HS-5 (cell line): ENCODE measurements at regions not wholly inside any gene's neighbourhood (a gene's known extent, or its start where the extent isn't known, plus 50 kb on each side); places are given as distances from the start of the nearest gene placed in this dataset.
"Not testable (repeated sequence)": the region's sequence is repeated elsewhere in the genome, so short reads cannot be mapped to it uniquely, and the experiment has no call there.

ENCODE experiments used
- DNase-seq: peaks from one replicate; pipeline ENCODE4 v3.0.0-alpha.2; 2012; ENCODE audit warnings: low read depth

GRCh38 chr9:87410047-87411005 is 87.3 kb upstream of the DAPK1 start:
- not testable (repeated sequence) for DNase-seq

GRCh38 chr9:87420884-87421283 is 76.8 kb upstream of the DAPK1 start:
- no peak for DNase-seq

- no peak for DNase-seq
Measured at GRCh38 chr9:87421734-87422133, 75.9 kb upstream of the DAPK1 start.

- DNase-seq, result no peak
Measured at GRCh38 chr9:87422999-87423398, 74.7 kb upstream of the DAPK1 start.

DNA sequence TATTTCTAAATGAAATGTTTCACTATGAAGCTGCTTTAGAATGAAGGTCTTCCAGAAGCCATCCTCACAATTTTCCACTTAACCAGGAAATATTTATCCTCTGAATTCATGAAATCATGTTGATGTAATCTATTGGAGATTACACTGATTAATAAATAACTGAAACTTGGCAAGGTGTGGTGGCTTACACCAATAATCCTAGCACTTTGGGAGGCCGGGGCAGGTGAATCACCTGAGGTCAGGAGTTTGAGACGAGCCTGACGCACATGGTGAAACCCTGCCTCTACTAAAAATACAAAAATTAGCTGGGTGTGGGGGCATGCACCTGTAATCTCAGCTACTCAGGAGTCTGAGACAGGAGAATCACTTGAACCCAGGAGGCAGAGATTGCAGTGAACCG is 73.8 kb upstream of the DAPK1 start:
- not testable (repeated sequence) for DNase-seq

GRCh38 chr9:87425202-87425601 is 72.5 kb upstream of the DAPK1 start:
- DNase-seq, result no peak

DNA sequence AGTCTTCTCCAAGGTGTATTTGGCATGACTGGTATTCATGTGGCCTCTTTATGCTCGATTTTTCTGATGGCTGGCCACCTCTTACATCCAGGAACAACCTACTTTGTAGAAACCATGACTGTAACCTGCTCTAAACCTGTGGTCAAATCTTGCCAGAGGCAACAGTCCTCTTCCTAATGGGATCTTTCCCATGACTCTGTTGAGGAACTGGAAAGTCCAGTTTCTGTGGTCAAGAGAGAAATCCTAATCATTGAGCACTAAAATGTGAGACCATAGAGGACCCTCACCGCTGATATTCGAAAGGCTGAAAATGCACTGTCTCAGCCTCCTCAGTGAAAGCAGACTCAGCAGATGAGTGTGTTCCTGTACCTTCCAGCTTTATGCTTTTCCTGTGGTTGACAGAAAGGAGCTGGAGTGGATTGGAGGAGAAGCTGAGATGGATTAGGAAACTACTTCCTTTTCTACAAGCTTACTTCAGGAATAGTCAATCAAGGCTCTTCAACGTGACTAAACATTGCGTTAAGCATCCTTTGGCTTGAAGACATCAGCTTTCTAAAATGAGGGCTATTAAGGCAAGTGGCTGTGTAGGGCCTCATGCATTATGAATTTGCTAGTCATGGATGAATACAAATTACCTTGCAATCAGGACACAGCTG is 69.7 kb upstream of the DAPK1 start:
- DNase-seq, result no peak

DNA sequence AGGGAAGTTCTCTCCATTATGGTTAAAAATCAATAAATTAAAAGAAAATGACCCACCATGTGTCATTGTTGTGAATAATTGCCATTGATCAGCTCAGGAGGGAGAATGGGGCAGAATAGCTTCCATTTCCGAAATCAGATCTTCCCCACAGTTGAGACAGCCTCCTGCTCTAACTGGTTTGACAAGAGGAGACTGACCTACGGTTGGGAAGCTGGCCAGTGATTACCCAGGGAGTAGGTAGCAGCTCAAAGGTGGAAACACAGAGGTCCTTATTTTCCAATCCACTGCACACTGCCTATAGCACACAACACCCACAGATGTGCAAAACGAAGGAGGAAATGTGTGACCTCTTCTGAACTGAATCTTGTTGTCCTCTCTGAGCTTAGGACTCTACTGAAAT is 69.0 kb upstream of the DAPK1 start:
- no peak for DNase-seq

DNA sequence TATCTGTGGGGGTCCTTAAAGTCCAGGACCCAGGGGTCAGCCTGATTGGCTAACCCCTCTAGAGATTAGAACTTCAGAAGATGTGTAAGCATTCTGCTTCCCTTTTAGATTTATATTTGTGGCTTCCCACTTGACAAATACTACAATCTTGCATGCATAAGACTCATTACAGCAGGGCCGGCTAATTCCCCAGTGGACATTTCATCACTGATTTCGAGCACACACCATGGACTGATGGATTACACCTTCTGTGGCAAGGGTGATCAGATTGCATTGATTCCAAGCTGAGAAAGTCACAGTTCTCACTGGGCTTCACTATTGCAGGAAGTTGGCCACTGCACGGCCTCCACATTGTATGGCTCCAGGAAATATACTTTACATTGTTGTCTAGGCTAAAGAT is 65.8 kb upstream of the DAPK1 start:
- no peak for DNase-seq

DNA sequence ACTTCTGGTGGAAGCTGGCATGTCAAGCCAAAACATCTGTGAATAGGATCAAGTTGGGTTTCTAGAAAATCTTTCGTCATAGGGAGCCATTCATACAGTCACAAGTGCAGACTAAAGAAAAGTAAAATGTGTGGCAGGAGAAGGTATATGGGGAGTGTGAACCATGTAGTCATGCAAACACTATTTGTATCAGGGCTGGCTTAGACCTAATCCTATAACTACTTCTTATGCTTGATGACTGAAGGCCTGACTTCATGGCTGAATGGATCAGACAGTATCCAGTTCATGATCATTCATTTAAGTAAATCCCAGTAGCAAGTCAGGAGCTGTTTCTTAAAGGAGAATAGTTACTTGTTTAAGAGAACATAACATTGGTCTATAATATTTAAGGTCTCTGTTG is 63.8 kb upstream of the DAPK1 start:
- DNase-seq, result no peak

GRCh38 chr9:87434366-87434765 is 63.3 kb upstream of the DAPK1 start:
- no peak for DNase-seq

DNA sequence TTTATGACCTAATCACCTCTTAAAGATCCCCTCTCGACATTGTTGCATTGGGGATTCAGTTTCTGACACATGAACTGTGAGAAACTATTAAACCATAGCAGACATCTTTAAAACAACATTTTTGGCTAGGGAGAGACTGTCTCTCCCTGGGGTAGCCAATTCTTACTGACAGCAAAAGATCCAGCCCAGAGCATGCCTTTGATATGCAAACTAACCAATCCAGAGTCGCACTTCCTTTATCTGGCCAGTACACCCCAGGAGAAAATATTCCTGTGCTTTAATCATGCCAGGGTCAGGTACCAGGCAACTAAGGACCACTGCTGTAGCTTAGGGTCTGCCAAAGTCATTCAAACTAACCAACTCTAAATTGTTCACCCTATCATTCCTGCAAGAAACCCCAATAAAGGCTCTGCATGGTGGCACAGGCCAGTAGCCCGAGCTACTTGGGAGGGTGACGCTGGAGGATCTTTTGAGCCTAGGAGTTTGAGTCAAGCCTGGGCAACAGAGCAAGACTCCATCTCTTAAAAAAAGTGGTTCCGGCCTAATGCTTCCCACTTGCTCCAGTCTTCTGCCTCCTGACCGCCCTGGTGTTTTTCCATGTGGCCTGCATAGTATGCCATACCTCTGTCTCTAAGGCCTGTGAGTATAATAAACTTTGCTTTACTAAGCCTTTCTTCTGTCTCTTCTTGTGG is 62.3 kb upstream of the DAPK1 start:
- DNase-seq, result no peak

DNA sequence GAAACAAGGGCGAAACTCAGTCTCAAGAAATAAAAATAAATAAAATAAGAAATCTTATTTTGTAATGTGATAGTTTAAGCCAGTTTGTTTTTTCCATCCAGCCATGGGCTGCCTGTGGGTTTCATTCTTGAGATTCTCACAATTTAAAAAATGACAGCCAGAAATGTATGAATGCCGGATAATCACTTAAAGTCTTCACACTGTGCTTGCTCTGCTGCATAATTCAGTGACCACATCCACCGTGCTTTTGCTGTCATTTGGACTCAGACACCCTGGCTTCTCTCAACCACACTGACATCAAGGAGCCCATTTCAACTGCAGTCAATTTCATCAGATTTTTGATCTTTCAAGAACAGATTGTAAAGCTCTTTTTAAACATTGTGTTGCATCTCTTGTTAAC is 61.0 kb upstream of the DAPK1 start:
- no peak for DNase-seq

DNA sequence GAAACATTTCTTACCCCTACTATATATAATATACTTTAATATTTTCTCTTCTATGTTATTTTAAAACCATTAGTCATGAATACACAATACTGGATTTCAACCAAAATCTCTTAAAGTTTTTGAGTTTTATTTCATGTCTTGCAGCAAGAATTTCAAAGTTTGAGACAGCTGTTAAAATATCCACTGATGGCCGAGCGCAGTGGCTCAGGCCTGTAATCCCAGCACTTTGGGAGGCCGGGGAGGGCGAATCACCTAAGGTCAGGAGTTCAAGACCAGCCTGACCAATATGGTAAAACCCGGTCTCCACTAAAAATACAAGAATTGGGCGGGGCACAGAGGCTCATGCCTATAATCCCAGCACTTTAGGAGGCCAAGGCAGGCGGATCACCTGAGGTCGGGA is 59.7 kb upstream of the DAPK1 start:
- DNase-seq, result no peak

DNA sequence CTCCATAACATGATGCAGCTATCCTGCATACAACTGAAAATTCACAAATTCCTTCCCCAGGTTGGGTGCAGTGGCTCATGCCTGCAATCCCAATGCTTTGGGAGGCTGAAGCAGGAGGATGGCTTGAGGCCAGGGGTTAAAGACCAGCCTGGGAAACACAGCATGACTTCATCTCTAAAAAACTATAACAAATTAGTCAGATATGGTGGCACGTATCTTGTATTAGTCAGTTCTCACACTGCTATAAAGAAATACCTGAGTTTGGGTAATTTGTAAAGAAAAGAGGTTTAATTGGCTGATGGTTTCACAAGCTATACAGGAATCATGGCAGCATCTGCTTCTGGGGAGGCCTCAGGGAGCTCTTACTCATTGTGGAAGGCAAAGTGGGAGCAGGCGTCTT is 56.4 kb upstream of the DAPK1 start:
- DNase-seq, result peak; percentile 65

GRCh38 chr9:87442451-87442850 is 55.2 kb upstream of the DAPK1 start:
- DNase-seq, result no peak

GRCh38 chr9:87443006-87443405 is 54.7 kb upstream of the DAPK1 start:
- no peak for DNase-seq

- DNase-seq, result no peak
Measured at GRCh38 chr9:87443461-87443860, 54.2 kb upstream of the DAPK1 start.

- no peak for DNase-seq
Measured at GRCh38 chr9:87445646-87446045, 52.0 kb upstream of the DAPK1 start.

DNA sequence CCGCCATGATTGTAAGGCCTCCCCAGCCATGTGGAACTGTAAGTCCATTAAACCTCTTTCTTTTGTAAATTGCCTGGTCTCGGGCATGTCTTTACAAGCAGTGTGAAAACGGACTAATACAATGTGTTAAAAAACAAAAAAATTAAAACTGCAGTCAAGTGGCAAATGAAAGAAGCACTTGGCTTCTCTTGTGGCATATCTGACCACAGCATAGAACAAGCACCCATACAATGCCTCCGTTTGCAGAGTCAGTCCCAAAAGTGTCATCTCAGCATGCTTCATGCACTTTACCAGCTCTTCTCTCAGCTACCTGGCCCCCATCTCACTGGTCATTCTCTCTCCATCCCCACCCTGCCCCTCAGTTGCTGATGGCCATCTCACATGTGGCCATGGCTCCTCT is 51.1 kb upstream of the DAPK1 start:
- no peak for DNase-seq

DNA sequence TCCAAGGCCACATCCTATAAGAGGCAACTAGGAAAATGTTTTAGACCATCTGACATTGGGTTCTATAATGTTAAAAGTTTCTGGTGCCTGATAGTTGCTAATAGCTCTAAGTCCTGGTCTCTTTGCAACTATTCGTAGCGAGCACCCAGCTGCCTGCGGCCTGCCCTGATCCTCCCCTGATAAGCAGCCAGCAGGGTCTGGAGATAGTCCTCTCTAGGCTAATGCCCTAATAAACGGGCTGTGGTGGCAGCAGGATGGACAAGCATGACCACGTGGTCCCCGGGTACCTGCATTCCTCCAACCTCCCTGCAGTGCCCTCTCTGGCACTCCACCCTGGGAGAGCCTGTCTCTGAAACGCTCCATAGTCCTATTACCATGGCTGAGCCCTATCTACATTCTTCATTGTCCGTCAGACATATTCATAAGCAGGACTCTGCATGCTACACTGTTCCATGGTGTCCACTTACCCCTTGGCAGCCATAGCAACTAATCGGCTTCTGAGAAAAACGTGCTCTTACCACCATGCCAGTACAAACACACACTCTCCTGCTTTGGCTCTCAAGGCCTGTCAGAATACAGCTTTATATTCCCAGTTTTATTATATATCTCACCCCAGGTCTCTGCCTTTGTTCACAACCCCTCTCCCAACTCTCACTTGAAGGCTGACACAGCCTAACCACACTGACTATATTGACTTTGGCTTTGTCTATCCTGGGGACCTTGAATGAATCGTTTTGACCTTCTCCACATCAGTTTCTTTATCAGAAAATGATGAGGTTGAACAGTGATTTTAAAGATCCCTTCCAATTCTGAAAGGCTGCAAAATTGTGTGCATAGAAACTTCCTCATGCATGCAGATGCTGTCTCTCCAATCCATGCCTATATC is 49.9 kb upstream of the DAPK1 start:
- DNase-seq, result no peak
